H9 (cell line): ENCODE measurements at regions not wholly inside any gene's neighbourhood (a gene's known extent, or its start where the extent isn't known, plus 50 kb on each side); places are given as distances from the start of the nearest gene placed in this dataset.

Source experiments
- DNase-seq: peaks from one replicate; pipeline ENCODE4 v3.0.0-alpha.2; 2017
- H2AFZ ChIP-seq: one replicate; pipeline ENCODE4 v1.6.1; 2013; ENCODE audit warnings: mild to moderate bottlenecking, low read length, control low read depth, moderate library complexity
- H2AK5ac ChIP-seq: 2 replicates; pipeline ENCODE4 v1.6.1; 2013; ENCODE audit warnings: low read length, control low read depth, mixed read lengths; ENCODE audit not compliant: insufficient read length
- H2BK120ac ChIP-seq: one replicate; pipeline ENCODE4 v1.6.1; 2013; ENCODE audit warnings: low read depth, mild to moderate bottlenecking, low read length, control low read depth, inconsistent platforms; ENCODE audit not compliant: poor library complexity, severe bottlenecking
- H2BK12ac ChIP-seq: 2 replicates; pipeline ENCODE4 v1.6.1; 2013; ENCODE audit warnings: low read length, control low read depth, mixed read lengths, low read depth; ENCODE audit not compliant: insufficient read length
- H2BK15ac ChIP-seq: 2 replicates; pipeline ENCODE4 v1.6.1; 2013; ENCODE audit warnings: low read depth, low read length, control low read depth
- H2BK20ac ChIP-seq: one replicate; pipeline ENCODE4 v1.6.1; 2013; ENCODE audit warnings: low read depth, mild to moderate bottlenecking, low read length, control low read depth, inconsistent platforms; ENCODE audit not compliant: poor library complexity, severe bottlenecking
- H2BK5ac ChIP-seq: 2 replicates; pipeline ENCODE4 v1.6.1; 2013; ENCODE audit warnings: low read length, control low read depth, mixed read lengths; ENCODE audit not compliant: insufficient read length
- H3K14ac ChIP-seq: 2 replicates; pipeline ENCODE4 v1.6.1; 2013; ENCODE audit warnings: low read length, control low read depth; ENCODE audit not compliant: insufficient read depth
- H3K18ac ChIP-seq: 2 replicates; pipeline ENCODE4 v1.6.1; 2013; ENCODE audit warnings: low read depth, mild to moderate bottlenecking, mixed read lengths, low read length, control low read depth; ENCODE audit not compliant: insufficient read length
- H3K23ac ChIP-seq: 2 replicates; pipeline ENCODE4 v1.6.1; 2013; ENCODE audit warnings: low read length, control low read depth, mixed read lengths, low read depth; ENCODE audit not compliant: insufficient read length
- H3K23me2 ChIP-seq: 2 replicates; pipeline ENCODE4 v1.6.1; 2013; ENCODE audit warnings: low read depth, mild to moderate bottlenecking, mixed read lengths, low read length, control low read depth; ENCODE audit not compliant: insufficient read length, poor library complexity, severe bottlenecking
- H3K27ac ChIP-seq: 2 replicates; pipeline ENCODE4 v1.5.1; 2013; ENCODE audit warnings: low read length, control low read depth, mixed read lengths, low read depth; ENCODE audit not compliant: insufficient read length
- H3K27me3 ChIP-seq: 2 replicates; pipeline ENCODE4 v1.6.1; 2013; ENCODE audit warnings: low read length, control low read depth, inconsistent platforms; ENCODE audit not compliant: insufficient read depth
- H3K4ac ChIP-seq: 2 replicates; pipeline ENCODE4 v1.6.1; 2013; ENCODE audit warnings: low read depth, mild to moderate bottlenecking, control low read depth, inconsistent platforms, low read length, moderate library complexity
- H3K4me1 ChIP-seq: 2 replicates; pipeline ENCODE4 v1.6.1; 2013; ENCODE audit warnings: low read length, control low read depth, inconsistent platforms; ENCODE audit not compliant: insufficient read depth
- H3K4me2 ChIP-seq: 2 replicates; pipeline ENCODE4 v1.6.1; 2013; ENCODE audit warnings: low read length, control low read depth, mixed read lengths; ENCODE audit not compliant: insufficient read length, insufficient read depth
- H3K56ac ChIP-seq: 2 replicates; pipeline ENCODE4 v1.6.1; 2013; ENCODE audit warnings: low read depth, mild to moderate bottlenecking, mixed read lengths, low read length, control low read depth; ENCODE audit not compliant: insufficient read length
- H3K79me1 ChIP-seq: 2 replicates; pipeline ENCODE4 v1.6.1; 2013; ENCODE audit warnings: low read depth, mild to moderate bottlenecking, moderate library complexity, low read length, control low read depth, inconsistent platforms; ENCODE audit not compliant: insufficient read depth, poor library complexity, severe bottlenecking
- H3K79me2 ChIP-seq: 2 replicates; pipeline ENCODE4 v1.6.1; 2013; ENCODE audit warnings: low read length, control low read depth, inconsistent platforms; ENCODE audit not compliant: insufficient read depth
- H3K9ac ChIP-seq: 2 replicates; pipeline ENCODE4 v1.6.1; 2013; ENCODE audit warnings: low read length, control low read depth, mixed read lengths; ENCODE audit not compliant: insufficient read length; ENCODE audit errors: extremely low read depth
- H3K9me3 ChIP-seq: one replicate; pipeline ENCODE4 v1.6.1; 2013; ENCODE audit warnings: low read depth, low read length, inconsistent platforms; ENCODE audit not compliant: control insufficient read depth
- H3T11ph ChIP-seq: one replicate; pipeline ENCODE4 v1.6.1; 2013; ENCODE audit warnings: mild to moderate bottlenecking, low read length, control low read depth, inconsistent platforms
- H4K20me1 ChIP-seq: one replicate; pipeline ENCODE4 v1.6.1; 2013; ENCODE audit not compliant: control insufficient read depth, insufficient read length, insufficient read depth
- H4K5ac ChIP-seq: 2 replicates; pipeline ENCODE4 v1.6.1; 2013; ENCODE audit warnings: low read depth, mild to moderate bottlenecking, mixed read lengths, low read length, control low read depth; ENCODE audit not compliant: insufficient read length
- H4K8ac ChIP-seq: replicated peaks from 2 replicates; pipeline ENCODE4 v1.6.1; 2013; ENCODE audit warnings: low read length, control low read depth, mixed read lengths, low read depth; ENCODE audit not compliant: insufficient read length
- H4K91ac ChIP-seq: 2 replicates; pipeline ENCODE4 v1.6.1; 2013; ENCODE audit warnings: low read depth, mild to moderate bottlenecking, moderate library complexity, mixed read lengths, low read length, control low read depth; ENCODE audit not compliant: insufficient read length
- H3K27ac Mint-ChIP-seq, 3 experiments: 2 replicates in 2 of 3; 3 replicates in 1 of 3; pipeline ENCODE4 v1.8.0; 2020 to 2021; ENCODE audit warnings: mixed read lengths in 3 of 3, mild to moderate bottlenecking in 1 of 3, moderate library complexity in 1 of 3
- H3K27me3 Mint-ChIP-seq: 2 replicates; pipeline ENCODE4 v1.8.0; 2021; ENCODE audit warnings: low read depth, mild to moderate bottlenecking, moderate library complexity, mixed read lengths
- H3K36me3 Mint-ChIP-seq, 3 experiments: 2 replicates in 2 of 3; 3 replicates in 1 of 3; pipeline ENCODE4 v1.8.0; 2020 to 2021; ENCODE audit warnings: low read depth in 3 of 3, mixed read lengths in 3 of 3; ENCODE audit not compliant: insufficient read depth in 1 of 3
- H3K4me1 Mint-ChIP-seq, 2 experiments: 2 replicates each; pipeline ENCODE4 v1.8.0; 2020; ENCODE audit warnings: mixed read lengths in 2 of 2
- H3K4me3 Mint-ChIP-seq, 2 experiments: 2 replicates in 1 of 2; 3 replicates in 1 of 2; pipeline ENCODE4 v1.8.0; 2020 to 2021; ENCODE audit warnings: mild to moderate bottlenecking in 2 of 2, mixed read lengths in 2 of 2, moderate library complexity in 1 of 2
- H3K9me3 Mint-ChIP-seq, 2 experiments: 2 replicates in 1 of 2; 3 replicates in 1 of 2; pipeline ENCODE4 v1.8.0; 2020; ENCODE audit warnings: mild to moderate bottlenecking in 2 of 2, mixed read lengths in 2 of 2, moderate library complexity in 1 of 2
- CTCF ChIP-seq: fragments of 200-600 bp; sonication (generic); conservative IDR thresholded peaks from 3 replicates; pipeline ENCODE4 v1.8.0; 2021; ENCODE audit warnings: antibody characterized with exemption, mild to moderate bottlenecking
- WGBS: extraction: QIAGEN DNeasy Blood & Tissue Kit; methylation state at CpG from one replicate; pipeline ENCODE4 v1.1.7; 2013; ENCODE audit warnings: missing lambda C conversion rate, low lambda C conversion rate, mixed read lengths; ENCODE audit not compliant: insufficient read length; ENCODE audit errors: extremely low coverage; 5-methylcytosine and 5-hydroxymethylcytosine counted together

- H2BK5ac ChIP-seq = no peak overlapping the region
- no peak overlapping the region for H3K23ac ChIP-seq
- no peaks in the 10 kb centered on the region for H3K9me3 ChIP-seq
- Mint-ChIP-seq H3K27me3 (no peaks in the 10 kb centered on the region), H3K9me3 (no peaks in the 10 kb centered on the region), H3K27ac (no peak overlapping the region), H3K4me1 (no peaks in the 10 kb centered on the region), H3K4me3 (no peak overlapping the region), H3K36me3 (no peaks in the 10 kb centered on the region)
- no peak overlapping the region for H3K56ac ChIP-seq
- no peaks in the 10 kb centered on the region for H3K79me2 ChIP-seq
- no peak overlapping the region for H2BK120ac ChIP-seq
- H3K4me1 ChIP-seq = no peaks in the 10 kb centered on the region
- H4K20me1 ChIP-seq = no peaks in the 10 kb centered on the region
- no peak overlapping the region for H2BK20ac ChIP-seq
- no peak for TF ChIP-seq CTCF
- H3T11ph ChIP-seq = no peak overlapping the region
- no peak overlapping the region for H2BK15ac ChIP-seq
- no peaks in the 10 kb centered on the region for H3K79me1 ChIP-seq
- no peaks in the 10 kb centered on the region for H3K23me2 ChIP-seq
- H2BK12ac ChIP-seq = no peak overlapping the region
- no peak overlapping the region for H3K9ac ChIP-seq
- H3K14ac ChIP-seq = no peak overlapping the region
- no peak overlapping the region for H2AFZ ChIP-seq
- WGBS = no CpG with 5 or more reads among the region's 1 CpG
- H3K4ac ChIP-seq = no peak overlapping the region
- H3K18ac ChIP-seq = no peak overlapping the region
- H3K4me2 ChIP-seq = no peak overlapping the region
- H2AK5ac ChIP-seq = no peak overlapping the region
- no peak overlapping the region for H4K8ac ChIP-seq
- no peaks in the 10 kb centered on the region for H3K27me3 ChIP-seq
- no peak overlapping the region for H4K91ac ChIP-seq
- H4K5ac ChIP-seq = no peak overlapping the region
- H3K27ac ChIP-seq = no peak overlapping the region
- no peak for DNase-seq
Observed at GRCh38 chr13:82719987-82720386, 1162.3 kb downstream of the SLITRK1 start.
